ENCODE measurements at regions not wholly inside any gene's neighbourhood (a gene's known extent, or its start where the extent isn't known, plus 50 kb on each side); places are given as distances from the start of the nearest gene placed in this dataset.
"Not testable (repeated sequence)": the region's sequence is repeated elsewhere in the genome, so short reads cannot be mapped to it uniquely, and the experiment has no call there.

- Histone ChIP-seq H3K4me1 (ENCODE audit: control insufficient read depth in 1 of 2, insufficient read depth in 2 of 2, low read length in 2 of 2) (peaks cover 0 to 4% of the 10 kb centered on the region in 2 experiments; a peak in 1 of 4 replicates), H3K27ac (ENCODE audit: low read depth, low read length) (no peak overlapping the region), H3K9me3 (ENCODE audit: control insufficient read depth in 1 of 2, insufficient read depth in 1 of 2, low read depth in 1 of 2, low read length in 2 of 2) (no peaks in the 10 kb centered on the region), H3K4me2 (ENCODE audit: low read length) (no peak overlapping the region), H3K36me3 (ENCODE audit: control insufficient read depth in 1 of 2, insufficient read depth in 2 of 2, low read length in 2 of 2) (no peaks in the 10 kb centered on the region), H3K4me3 (replicated peaks in 1 of 2; ENCODE audit: low read depth in 1 of 2, low read length in 2 of 2) (no peak overlapping the region), H3K27me3 (ENCODE audit: insufficient read depth, low read length) (no peaks in the 10 kb centered on the region), H2AFZ (ENCODE audit: low read depth, low read length, poor library complexity, severe bottlenecking) (no peak overlapping the region), H3K9me2 (ENCODE audit: insufficient read depth) (no peaks in the 10 kb centered on the region), H4K20me1 (ENCODE audit: insufficient read depth) (no peaks in the 10 kb centered on the region), H3K9ac (ENCODE audit: low read length) (no peak overlapping the region), H3K79me2 (ENCODE audit: insufficient read depth, low read length) (no peaks in the 10 kb centered on the region)
- intact Hi-C loops (cut with micrococcal nuclease) = no loop called here
- ATAC-seq (no peak), DNase-seq (ENCODE audit: low read depth, low spot score) (no peak)
- ChIA-PET RAD21 (ENCODE audit: low non-redundant PET in 1 of 2, low total read pairs in 2 of 2, uncharacterized antibody in 2 of 2, unreplicated experiment in 2 of 2) (no interaction called here), POLR2A (no interaction called here), CTCF (no interaction called here)
- no TSS peak for BruUV-seq (replicated peaks)
- TF ChIP-seq POLR2A (IDR thresholded peaks at IDR 0.05; ENCODE audit: borderline replicate concordance, extremely low read depth, insufficient read depth, insufficient read length) (no peak), SRF (IDR thresholded peaks at IDR 0.05; ENCODE audit: low read depth) (no peak), FOSL1 (IDR thresholded peaks at IDR 0.05; ENCODE audit: low read depth) (no peak), CEBPB (IDR thresholded peaks at IDR 0.05; ENCODE audit: low read depth) (no peak), RAD21 (IDR thresholded peaks at IDR 0.05; ENCODE audit: low read depth) (no peak), EZH2 (IDR thresholded peaks at IDR 0.05) (no peak), YY1 (IDR thresholded peaks at IDR 0.05; ENCODE audit: extremely low read depth, insufficient replicate concordance, low read depth, low read length) (no peak), ZFX (IDR thresholded peaks at IDR 0.05) (no peak), EZH2phosphoT487 (IDR thresholded peaks at IDR 0.05; ENCODE audit: borderline replicate concordance) (no peak), ATF3 (IDR thresholded peaks at IDR 0.05) (no peak), CBX3 (IDR thresholded peaks at IDR 0.05; ENCODE audit: low read depth) (no peak), SP1 (IDR thresholded peaks at IDR 0.05; ENCODE audit: low read depth) (no peak), POLR2AphosphoS5 (IDR thresholded peaks at IDR 0.05; ENCODE audit: low read depth, low read length) (no peak), ELF1 (IDR thresholded peaks at IDR 0.05; ENCODE audit: borderline replicate concordance, low read depth) (no peak), JUND (IDR thresholded peaks at IDR 0.05) (no peak)
- TF ChIP-seq, protein P1, sequence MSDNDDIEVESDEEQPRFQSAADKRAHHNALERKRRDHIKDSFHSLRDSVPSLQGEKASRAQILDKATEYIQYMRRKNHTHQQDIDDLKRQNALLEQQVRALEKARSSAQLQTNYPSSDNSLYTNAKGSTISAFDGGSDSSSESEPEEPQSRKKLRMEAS (IDR thresholded peaks at IDR 0.05) = no peak
- TF ChIP-seq, protein P2, sequence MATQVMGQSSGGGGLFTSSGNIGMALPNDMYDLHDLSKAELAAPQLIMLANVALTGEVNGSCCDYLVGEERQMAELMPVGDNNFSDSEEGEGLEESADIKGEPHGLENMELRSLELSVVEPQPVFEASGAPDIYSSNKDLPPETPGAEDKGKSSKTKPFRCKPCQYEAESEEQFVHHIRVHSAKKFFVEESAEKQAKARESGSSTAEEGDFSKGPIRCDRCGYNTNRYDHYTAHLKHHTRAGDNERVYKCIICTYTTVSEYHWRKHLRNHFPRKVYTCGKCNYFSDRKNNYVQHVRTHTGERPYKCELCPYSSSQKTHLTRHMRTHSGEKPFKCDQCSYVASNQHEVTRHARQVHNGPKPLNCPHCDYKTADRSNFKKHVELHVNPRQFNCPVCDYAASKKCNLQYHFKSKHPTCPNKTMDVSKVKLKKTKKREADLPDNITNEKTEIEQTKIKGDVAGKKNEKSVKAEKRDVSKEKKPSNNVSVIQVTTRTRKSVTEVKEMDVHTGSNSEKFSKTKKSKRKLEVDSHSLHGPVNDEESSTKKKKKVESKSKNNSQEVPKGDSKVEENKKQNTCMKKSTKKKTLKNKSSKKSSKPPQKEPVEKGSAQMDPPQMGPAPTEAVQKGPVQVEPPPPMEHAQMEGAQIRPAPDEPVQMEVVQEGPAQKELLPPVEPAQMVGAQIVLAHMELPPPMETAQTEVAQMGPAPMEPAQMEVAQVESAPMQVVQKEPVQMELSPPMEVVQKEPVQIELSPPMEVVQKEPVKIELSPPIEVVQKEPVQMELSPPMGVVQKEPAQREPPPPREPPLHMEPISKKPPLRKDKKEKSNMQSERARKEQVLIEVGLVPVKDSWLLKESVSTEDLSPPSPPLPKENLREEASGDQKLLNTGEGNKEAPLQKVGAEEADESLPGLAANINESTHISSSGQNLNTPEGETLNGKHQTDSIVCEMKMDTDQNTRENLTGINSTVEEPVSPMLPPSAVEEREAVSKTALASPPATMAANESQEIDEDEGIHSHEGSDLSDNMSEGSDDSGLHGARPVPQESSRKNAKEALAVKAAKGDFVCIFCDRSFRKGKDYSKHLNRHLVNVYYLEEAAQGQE (IDR thresholded peaks at IDR 0.05; ENCODE audit: low read depth) = no peak
These were observed 239.0 kb downstream of the TOMM20 start for GRCh38 chr1:234889643-234890042.

GRCh38 chr1:234888247-234888646 is 240.4 kb downstream of the TOMM20 start:
- H3K36me3 ChIP-seq (ENCODE audit: control insufficient read depth in 1 of 2, insufficient read depth in 2 of 2, low read length in 2 of 2); H3K79me2 ChIP-seq (ENCODE audit: insufficient read depth, low read length); CTCF ChIA-PET; H3K4me2 ChIP-seq (ENCODE audit: low read length); intact Hi-C loops (cut with micrococcal nuclease); H2AFZ ChIP-seq (ENCODE audit: low read depth, low read length, poor library complexity, severe bottlenecking); H3K9me3 ChIP-seq (ENCODE audit: control insufficient read depth in 1 of 2, insufficient read depth in 1 of 2, low read depth in 1 of 2, low read length in 2 of 2); H3K27me3 ChIP-seq (ENCODE audit: insufficient read depth, low read length); RAD21 ChIA-PET (ENCODE audit: low non-redundant PET in 1 of 2, low total read pairs in 2 of 2, uncharacterized antibody in 2 of 2, unreplicated experiment in 2 of 2); POLR2A ChIA-PET; H3K9ac ChIP-seq (ENCODE audit: low read length); H4K20me1 ChIP-seq (ENCODE audit: insufficient read depth); DNase-seq (ENCODE audit: low read depth, low spot score); H3K9me2 ChIP-seq (ENCODE audit: insufficient read depth); H3K4me3 ChIP-seq (replicated peaks in 1 of 2; ENCODE audit: low read depth in 1 of 2, low read length in 2 of 2); H3K27ac ChIP-seq (ENCODE audit: low read depth, low read length); BruUV-seq (replicated peaks); H3K4me1 ChIP-seq (ENCODE audit: control insufficient read depth in 1 of 2, insufficient read depth in 2 of 2, low read length in 2 of 2); ATAC-seq: not testable (repeated sequence)
